ENCODE measurements at regions not wholly inside any gene's neighbourhood (a gene's known extent, or its start where the extent isn't known, plus 50 kb on each side); places are given as distances from the start of the nearest gene placed in this dataset.
A peak's percentile ranks its signal among the peaks of the same experiment; 100 is the strongest.

DNA sequence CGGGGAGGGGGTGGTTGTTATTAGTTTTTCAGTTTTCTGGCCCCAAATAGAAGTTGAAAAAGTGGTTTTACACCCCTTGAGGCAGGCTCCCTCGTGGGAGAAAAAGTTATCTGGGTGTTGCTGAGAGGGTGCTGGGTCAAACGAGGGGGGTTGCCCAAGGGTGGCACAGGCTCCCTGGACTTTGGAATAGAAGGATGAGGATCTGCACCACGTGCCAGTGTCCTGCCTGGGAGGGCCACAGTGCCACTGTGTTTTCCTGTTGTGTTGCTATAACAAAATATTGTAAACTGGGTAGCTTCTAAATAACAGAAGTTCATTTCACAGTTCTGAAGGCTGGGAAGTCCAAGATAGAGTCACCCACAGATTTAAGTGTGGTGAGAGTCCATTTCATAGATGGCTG is 181.9 kb downstream of the CXCL12 start:
- Histone ChIP-seq H3K9me3 (ENCODE audit: control insufficient read depth in 4 of 4, low read length in 3 of 4) (peaks cover 0 to 4% (median 1%) of the 10 kb centered on the region in 4 donors), H3K36me3 (ENCODE audit: control insufficient read depth in 4 of 4, insufficient read depth in 3 of 4, low read depth in 1 of 4, low read length in 3 of 4) (no peaks in the 10 kb centered on the region), H3K4me3 (ENCODE audit: low read depth in 1 of 3, low read length in 3 of 3) (no peak overlapping the region), H3K27ac (ENCODE audit: low read depth in 1 of 2, low read length in 2 of 2) (no peak overlapping the region), H3K9ac (ENCODE audit: low read depth in 1 of 2, low read length in 2 of 2) (no peak overlapping the region), H3K27me3 (ENCODE audit: control insufficient read depth in 4 of 4, insufficient read depth in 4 of 4, low read length in 3 of 4) (no peaks in the 10 kb centered on the region), H3K4me1 (ENCODE audit: control insufficient read depth in 4 of 4, insufficient read depth in 4 of 4, low read length in 3 of 4) (no peaks in the 10 kb centered on the region)
- no peak for DNase-seq (ENCODE audit: low spot score)
- TF ChIP-seq, protein P1, sequence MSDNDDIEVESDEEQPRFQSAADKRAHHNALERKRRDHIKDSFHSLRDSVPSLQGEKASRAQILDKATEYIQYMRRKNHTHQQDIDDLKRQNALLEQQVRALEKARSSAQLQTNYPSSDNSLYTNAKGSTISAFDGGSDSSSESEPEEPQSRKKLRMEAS (IDR thresholded peaks at IDR 0.05) = no peak
- no peak for TF ChIP-seq YY1 (IDR thresholded peaks at IDR 0.05)
- no peak for TF ChIP-seq JUND (IDR thresholded peaks at IDR 0.05)
- TF ChIP-seq TAF1 (conservative IDR thresholded peaks at IDR 0.05) = no peak
- no peak for TF ChIP-seq GABPA (IDR thresholded peaks at IDR 0.05 in 1 of 2, conservative IDR thresholded peaks at IDR 0.05 in 1 of 2)
- TF ChIP-seq, protein P2, sequence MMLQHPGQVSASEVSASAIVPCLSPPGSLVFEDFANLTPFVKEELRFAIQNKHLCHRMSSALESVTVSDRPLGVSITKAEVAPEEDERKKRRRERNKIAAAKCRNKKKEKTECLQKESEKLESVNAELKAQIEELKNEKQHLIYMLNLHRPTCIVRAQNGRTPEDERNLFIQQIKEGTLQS (IDR thresholded peaks at IDR 0.05) = no peak
- no peak for TF ChIP-seq HNF4G (IDR thresholded peaks at IDR 0.05)
- peak in 1 of 2 donors; percentile 44 for TF ChIP-seq RXRA (IDR thresholded peaks at IDR 0.05)
- TF ChIP-seq EGR1 (IDR thresholded peaks at IDR 0.05; ENCODE audit: low read depth in 2 of 2) = no peak
- peak in 1 of 2 donors; percentile 66 for TF ChIP-seq HNF4A (conservative IDR thresholded peaks at IDR 0.05)
- TF ChIP-seq, protein P3, sequence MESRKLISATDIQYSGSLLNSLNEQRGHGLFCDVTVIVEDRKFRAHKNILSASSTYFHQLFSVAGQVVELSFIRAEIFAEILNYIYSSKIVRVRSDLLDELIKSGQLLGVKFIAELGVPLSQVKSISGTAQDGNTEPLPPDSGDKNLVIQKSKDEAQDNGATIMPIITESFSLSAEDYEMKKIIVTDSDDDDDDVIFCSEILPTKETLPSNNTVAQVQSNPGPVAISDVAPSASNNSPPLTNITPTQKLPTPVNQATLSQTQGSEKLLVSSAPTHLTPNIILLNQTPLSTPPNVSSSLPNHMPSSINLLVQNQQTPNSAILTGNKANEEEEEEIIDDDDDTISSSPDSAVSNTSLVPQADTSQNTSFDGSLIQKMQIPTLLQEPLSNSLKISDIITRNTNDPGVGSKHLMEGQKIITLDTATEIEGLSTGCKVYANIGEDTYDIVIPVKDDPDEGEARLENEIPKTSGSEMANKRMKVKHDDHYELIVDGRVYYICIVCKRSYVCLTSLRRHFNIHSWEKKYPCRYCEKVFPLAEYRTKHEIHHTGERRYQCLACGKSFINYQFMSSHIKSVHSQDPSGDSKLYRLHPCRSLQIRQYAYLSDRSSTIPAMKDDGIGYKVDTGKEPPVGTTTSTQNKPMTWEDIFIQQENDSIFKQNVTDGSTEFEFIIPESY (IDR thresholded peaks at IDR 0.05) = no peak
- no peak for TF ChIP-seq SP1 (IDR thresholded peaks at IDR 0.05)
- no peak for TF ChIP-seq NR2F2 (IDR thresholded peaks at IDR 0.05)
- TF ChIP-seq, protein P4, sequence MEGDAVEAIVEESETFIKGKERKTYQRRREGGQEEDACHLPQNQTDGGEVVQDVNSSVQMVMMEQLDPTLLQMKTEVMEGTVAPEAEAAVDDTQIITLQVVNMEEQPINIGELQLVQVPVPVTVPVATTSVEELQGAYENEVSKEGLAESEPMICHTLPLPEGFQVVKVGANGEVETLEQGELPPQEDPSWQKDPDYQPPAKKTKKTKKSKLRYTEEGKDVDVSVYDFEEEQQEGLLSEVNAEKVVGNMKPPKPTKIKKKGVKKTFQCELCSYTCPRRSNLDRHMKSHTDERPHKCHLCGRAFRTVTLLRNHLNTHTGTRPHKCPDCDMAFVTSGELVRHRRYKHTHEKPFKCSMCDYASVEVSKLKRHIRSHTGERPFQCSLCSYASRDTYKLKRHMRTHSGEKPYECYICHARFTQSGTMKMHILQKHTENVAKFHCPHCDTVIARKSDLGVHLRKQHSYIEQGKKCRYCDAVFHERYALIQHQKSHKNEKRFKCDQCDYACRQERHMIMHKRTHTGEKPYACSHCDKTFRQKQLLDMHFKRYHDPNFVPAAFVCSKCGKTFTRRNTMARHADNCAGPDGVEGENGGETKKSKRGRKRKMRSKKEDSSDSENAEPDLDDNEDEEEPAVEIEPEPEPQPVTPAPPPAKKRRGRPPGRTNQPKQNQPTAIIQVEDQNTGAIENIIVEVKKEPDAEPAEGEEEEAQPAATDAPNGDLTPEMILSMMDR (IDR thresholded peaks at IDR 0.05; ENCODE audit: low read depth, low read length, missing input control) = no peak
- no peak for TF ChIP-seq FOXA2 (IDR thresholded peaks at IDR 0.05)
- 56% methylated on average over 4 of the region's 4 CpGs for WGBS

DNA sequence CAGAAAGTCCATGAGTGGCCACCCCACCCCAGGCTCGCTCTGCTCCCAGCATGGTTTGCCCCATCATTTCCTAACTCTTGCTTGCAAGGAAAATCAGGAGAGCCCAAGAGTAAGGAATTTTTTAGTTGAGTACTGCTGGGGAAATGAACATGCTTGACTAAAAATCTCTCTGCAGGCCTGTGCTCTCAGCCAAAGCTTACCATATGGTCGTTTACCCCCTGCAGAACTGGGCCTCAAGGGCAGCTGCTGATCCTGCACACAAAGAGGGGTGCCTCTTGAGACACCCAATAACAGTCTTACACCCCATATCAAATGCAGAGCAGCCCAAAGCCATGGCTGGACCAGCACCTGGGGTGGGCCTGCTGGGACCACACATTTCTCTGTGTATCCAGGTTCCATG is 183.2 kb downstream of the CXCL12 start:
- Histone ChIP-seq H3K36me3 (ENCODE audit: control insufficient read depth in 4 of 4, insufficient read depth in 3 of 4, low read depth in 1 of 4, low read length in 3 of 4) (no peaks in the 10 kb centered on the region), H3K4me1 (ENCODE audit: control insufficient read depth in 4 of 4, insufficient read depth in 4 of 4, low read length in 3 of 4) (no peaks in the 10 kb centered on the region), H3K9ac (ENCODE audit: low read depth in 1 of 2, low read length in 2 of 2) (no peak overlapping the region), H3K27ac (ENCODE audit: low read depth in 1 of 2, low read length in 2 of 2) (no peak overlapping the region), H3K4me3 (ENCODE audit: low read depth in 1 of 3, low read length in 3 of 3) (no peak overlapping the region), H3K27me3 (ENCODE audit: control insufficient read depth in 4 of 4, insufficient read depth in 4 of 4, low read length in 3 of 4) (no peaks in the 10 kb centered on the region), H3K9me3 (ENCODE audit: control insufficient read depth in 4 of 4, low read length in 3 of 4) (peaks cover 0 to 4% (median 1%) of the 10 kb centered on the region in 4 donors)
- TF ChIP-seq FOXA1 (IDR thresholded peaks at IDR 0.05) = no peak
- TF ChIP-seq, protein P3 (IDR thresholded peaks at IDR 0.05) = no peak
- TF ChIP-seq GABPA (IDR thresholded peaks at IDR 0.05 in 1 of 2, conservative IDR thresholded peaks at IDR 0.05 in 1 of 2) = no peak
- no peak for TF ChIP-seq RXRA (IDR thresholded peaks at IDR 0.05)
- TF ChIP-seq YY1 (IDR thresholded peaks at IDR 0.05) = no peak
- TF ChIP-seq, protein P5, sequence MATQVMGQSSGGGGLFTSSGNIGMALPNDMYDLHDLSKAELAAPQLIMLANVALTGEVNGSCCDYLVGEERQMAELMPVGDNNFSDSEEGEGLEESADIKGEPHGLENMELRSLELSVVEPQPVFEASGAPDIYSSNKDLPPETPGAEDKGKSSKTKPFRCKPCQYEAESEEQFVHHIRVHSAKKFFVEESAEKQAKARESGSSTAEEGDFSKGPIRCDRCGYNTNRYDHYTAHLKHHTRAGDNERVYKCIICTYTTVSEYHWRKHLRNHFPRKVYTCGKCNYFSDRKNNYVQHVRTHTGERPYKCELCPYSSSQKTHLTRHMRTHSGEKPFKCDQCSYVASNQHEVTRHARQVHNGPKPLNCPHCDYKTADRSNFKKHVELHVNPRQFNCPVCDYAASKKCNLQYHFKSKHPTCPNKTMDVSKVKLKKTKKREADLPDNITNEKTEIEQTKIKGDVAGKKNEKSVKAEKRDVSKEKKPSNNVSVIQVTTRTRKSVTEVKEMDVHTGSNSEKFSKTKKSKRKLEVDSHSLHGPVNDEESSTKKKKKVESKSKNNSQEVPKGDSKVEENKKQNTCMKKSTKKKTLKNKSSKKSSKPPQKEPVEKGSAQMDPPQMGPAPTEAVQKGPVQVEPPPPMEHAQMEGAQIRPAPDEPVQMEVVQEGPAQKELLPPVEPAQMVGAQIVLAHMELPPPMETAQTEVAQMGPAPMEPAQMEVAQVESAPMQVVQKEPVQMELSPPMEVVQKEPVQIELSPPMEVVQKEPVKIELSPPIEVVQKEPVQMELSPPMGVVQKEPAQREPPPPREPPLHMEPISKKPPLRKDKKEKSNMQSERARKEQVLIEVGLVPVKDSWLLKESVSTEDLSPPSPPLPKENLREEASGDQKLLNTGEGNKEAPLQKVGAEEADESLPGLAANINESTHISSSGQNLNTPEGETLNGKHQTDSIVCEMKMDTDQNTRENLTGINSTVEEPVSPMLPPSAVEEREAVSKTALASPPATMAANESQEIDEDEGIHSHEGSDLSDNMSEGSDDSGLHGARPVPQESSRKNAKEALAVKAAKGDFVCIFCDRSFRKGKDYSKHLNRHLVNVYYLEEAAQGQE (IDR thresholded peaks at IDR 0.05) = no peak
- TF ChIP-seq, protein P2 (IDR thresholded peaks at IDR 0.05) = no peak
- no peak for TF ChIP-seq HNF4A (conservative IDR thresholded peaks at IDR 0.05)
- DNase-seq (ENCODE audit: low spot score) = no peak
- 87% methylated on average over 2 of the region's 2 CpGs for WGBS

All from liver (tissue), 8 donors.